Heart right ventricle (tissue), 16 donors: ENCODE measurements at regions not wholly inside any gene's neighbourhood (a gene's known extent, or its start where the extent isn't known, plus 50 kb on each side); places are given as distances from the start of the nearest gene placed in this dataset.

Experiments used
- ATAC-seq, 8 donors: fragments of 200-7000 bp; cut with Tn5 transposase; one replicate each; pipeline ENCODE4 v1.9.1; 2020; ENCODE audit warnings: mild to moderate bottlenecking in 8 of 8, moderate library complexity in 8 of 8, moderate number of reproducible peaks in 1 of 8
- DNase-seq, 2 donors: peaks; one replicate each; pipeline ENCODE4 v3.0.0-alpha.2; 2020
- H3K27ac ChIP-seq, 10 donors: fragments of 200-600 bp; sonication (generic) in 2 of 10; one replicate each; pipeline versions ENCODE4 v1.5.0 to v1.8.0; 2020 to 2022; ENCODE audit warnings: mild to moderate bottlenecking in 3 of 10
- H3K27me3 ChIP-seq, 7 donors: fragments of 200-600 bp; one replicate each; pipeline ENCODE4 v1.8.0; 2021 to 2022; ENCODE audit warnings: mild to moderate bottlenecking in 2 of 7
- H3K36me3 ChIP-seq, 9 donors: fragments of 200-600 bp; sonication (generic) in 1 of 9; one replicate each; pipeline versions ENCODE4 v1.5.0 to v1.8.0; 2020 to 2022; ENCODE audit warnings: mild to moderate bottlenecking in 2 of 9
- H3K4me1 ChIP-seq, 9 donors: fragments of 200-600 bp; sonication (generic) in 1 of 9; one replicate each; pipeline versions ENCODE4 v1.5.0 to v1.8.0; 2020 to 2022; ENCODE audit warnings: mild to moderate bottlenecking in 4 of 9
- H3K4me3 ChIP-seq, 10 donors: fragments of 200-600 bp; sonication (generic) in 2 of 10; one replicate each; pipeline versions ENCODE4 v1.5.0 to v1.8.0; 2020 to 2022; ENCODE audit warnings: mild to moderate bottlenecking in 7 of 10, moderate library complexity in 2 of 10
- H3K9me3 ChIP-seq, 11 donors: fragments of 200-600 bp in 10 of 11; sonication (generic) in 2 of 11; one replicate each; pipeline versions ENCODE4 v1.5.0 to v1.8.0; 2013 to 2022; ENCODE audit warnings: mild to moderate bottlenecking in 2 of 11, control low read depth in 1 of 11, moderate library complexity in 1 of 11
- WGBS, 2 donors: extraction: QIAGEN DNeasy Blood & Tissue Kit; methylation state at CpG; one replicate each; pipeline ENCODE4 v1.1.7; 2013; ENCODE audit warnings: inconsistent platforms in 1 of 2; 5-methylcytosine and 5-hydroxymethylcytosine counted together
- intact Hi-C, 10 donors: fragments of 100-400 bp; cut with DNase I; formaldehyde crosslinking; loops; one replicate each; pipeline versions ENCODE4 v1.11.1 to v1.14.2; 2022
- TF ChIP-seq, protein P1 (sequence below), 9 donors: fragments of 200-600 bp; sonication (generic) in 2 of 9; IDR thresholded peaks; one replicate each; pipeline versions ENCODE4 v1.5.0 to v1.8.0; 2021 to 2022; ENCODE audit warnings: antibody characterized with exemption in 9 of 9, mild to moderate bottlenecking in 5 of 9, moderate library complexity in 1 of 9
- donor health status: Arrhythmogenic right ventricular cardiomyopathy.
- donor health status: ischemic (EF 13 %, LVEDD 7.1; RV severe dilation, severe dysfunction).
- donor health status: healthy with polysubstance abuse.
- donor health status: DM: no; HTN: yes; CAD: no.
- donor health status: DM: no; HTN: no; CAD: no.
- donor health status: ischemic (EF 25% LVEDD 6.9; RV normal size, moderate dysfunction).
- donor health status: ischemic (EF 25% LVEDD 5.7; RV mildly dilated, moderate dysfunction).
- donor health status: healthy.
- donor health status: DM: yes; HTN: yes; CAD: no.
- donor health status: Ischemic cardiomyopathy.
- donor health status: ischemic (EF 35%, LVEDD 5.7; RV mildly dilated, moderate dysfunction).
- donor health status: nonischemic (EF 11% LVEDD 7.7; RV severe dilation, severe dysfunction).
- donor health status: DM: yes; HTN: yes; CAD: no.
- donor health status: PGD.
- donor health status: ischemic (EF 29% LVEDD 5.4; RV normal size, mild dysfunction).
- donor health status: nonischemic (EF 23%, LVEDD 6.1; RV moderate dilation, normal function).

DNA sequence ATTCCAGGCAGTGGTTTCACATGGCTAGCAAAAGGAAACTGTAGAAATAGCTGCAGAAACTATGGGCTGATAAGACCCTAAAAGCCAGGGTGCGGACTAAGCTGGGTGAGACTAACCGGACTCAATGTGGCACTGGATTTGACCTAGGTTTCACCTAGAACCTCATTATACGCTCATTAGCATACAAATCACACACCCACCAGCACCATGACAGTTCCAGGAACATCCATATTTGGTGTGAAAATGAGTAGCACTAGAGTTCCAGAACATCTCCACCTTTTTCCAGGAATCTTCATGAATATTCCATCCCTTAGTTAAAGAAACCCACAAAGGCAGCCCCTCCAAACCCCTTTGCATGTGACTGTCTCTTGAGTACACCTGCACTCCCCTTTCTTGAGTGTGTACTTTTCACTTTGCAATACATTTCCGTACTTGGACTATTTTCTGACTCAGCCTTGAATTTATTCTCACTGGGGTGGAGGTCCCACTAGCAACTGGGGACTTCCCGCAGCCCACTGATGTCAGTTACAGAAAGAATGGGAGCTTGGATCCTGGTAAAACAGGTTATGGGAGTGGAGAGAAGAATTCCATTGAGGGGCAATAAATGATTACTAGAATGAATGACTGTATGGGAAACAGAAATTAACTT is 58.0 kb upstream of the SPATA31C2 start:
- no peak for ATAC-seq
- no peaks in the 10 kb centered on the region for H3K36me3 ChIP-seq
- no peaks in the 10 kb centered on the region for H3K27me3 ChIP-seq

DNA sequence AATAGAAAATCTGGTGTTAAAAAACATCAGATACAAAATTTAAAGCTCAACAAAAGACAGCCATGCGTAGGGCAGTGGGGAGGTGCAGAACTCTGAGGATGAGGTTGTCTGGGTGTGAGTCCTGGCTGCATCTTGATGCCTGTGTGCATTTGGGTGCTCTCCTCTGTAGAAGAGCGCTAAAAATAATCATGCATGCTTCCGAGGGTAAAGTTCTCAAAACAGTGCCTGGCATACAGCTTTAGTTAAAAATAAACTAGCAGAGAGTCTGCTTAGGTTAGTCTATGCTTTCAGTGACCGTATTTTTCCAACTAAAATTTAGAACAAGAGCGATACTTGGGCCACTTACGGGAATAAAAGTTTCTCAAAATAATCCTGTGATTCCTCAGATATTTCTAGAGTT is 55.5 kb upstream of the SPATA31C2 start:
- Histone ChIP-seq H3K9me3 (peaks cover 0 to 9% (median 0%) of the 10 kb centered on the region in 11 donors), H3K36me3 (no peaks in the 10 kb centered on the region), H3K4me1 (peaks cover 0 to 16% (median 4%) of the 10 kb centered on the region in 9 donors), H3K4me3 (no peak overlapping the region), H3K27me3 (no peaks in the 10 kb centered on the region), H3K27ac (peak overlapping the region in 9 of 10 donors; percentile 0 to 81 (median 38))
- 47 to 55% methylated on average over 6 of the region's 6 CpGs for WGBS, 2 donors
- intact Hi-C loops: loop anchor here in 1 of 10 donors (10.0 kb wide), 1 partner anchor 191 kb away; the partner anchor contains the start of gene SPIN1
- no peak for DNase-seq
- peak; percentile 65 to 96 (median 92) for ATAC-seq
- TF ChIP-seq, protein P1, sequence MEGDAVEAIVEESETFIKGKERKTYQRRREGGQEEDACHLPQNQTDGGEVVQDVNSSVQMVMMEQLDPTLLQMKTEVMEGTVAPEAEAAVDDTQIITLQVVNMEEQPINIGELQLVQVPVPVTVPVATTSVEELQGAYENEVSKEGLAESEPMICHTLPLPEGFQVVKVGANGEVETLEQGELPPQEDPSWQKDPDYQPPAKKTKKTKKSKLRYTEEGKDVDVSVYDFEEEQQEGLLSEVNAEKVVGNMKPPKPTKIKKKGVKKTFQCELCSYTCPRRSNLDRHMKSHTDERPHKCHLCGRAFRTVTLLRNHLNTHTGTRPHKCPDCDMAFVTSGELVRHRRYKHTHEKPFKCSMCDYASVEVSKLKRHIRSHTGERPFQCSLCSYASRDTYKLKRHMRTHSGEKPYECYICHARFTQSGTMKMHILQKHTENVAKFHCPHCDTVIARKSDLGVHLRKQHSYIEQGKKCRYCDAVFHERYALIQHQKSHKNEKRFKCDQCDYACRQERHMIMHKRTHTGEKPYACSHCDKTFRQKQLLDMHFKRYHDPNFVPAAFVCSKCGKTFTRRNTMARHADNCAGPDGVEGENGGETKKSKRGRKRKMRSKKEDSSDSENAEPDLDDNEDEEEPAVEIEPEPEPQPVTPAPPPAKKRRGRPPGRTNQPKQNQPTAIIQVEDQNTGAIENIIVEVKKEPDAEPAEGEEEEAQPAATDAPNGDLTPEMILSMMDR (IDR thresholded peaks at IDR 0.05): no peak

More for the DNA sequence above, 58.0 kb upstream of the SPATA31C2 start:
- WGBS, 2 donors: 89 to 93% methylated on average over 5 of the region's 5 CpGs
- intact Hi-C loops: loop anchor here in 1 of 10 donors (10.0 kb wide), 1 partner anchor 189 kb away; the partner anchor contains the start of gene SPIN1
- Histone ChIP-seq H3K9me3 (no peaks in the 10 kb centered on the region), H3K4me1 (peaks cover 0 to 19% (median 6%) of the 10 kb centered on the region in 9 donors), H3K27ac (no peak overlapping the region), H3K4me3 (no peak overlapping the region)
- DNase-seq: no peak
- TF ChIP-seq, protein P1 (IDR thresholded peaks at IDR 0.05): no peak

DNA sequence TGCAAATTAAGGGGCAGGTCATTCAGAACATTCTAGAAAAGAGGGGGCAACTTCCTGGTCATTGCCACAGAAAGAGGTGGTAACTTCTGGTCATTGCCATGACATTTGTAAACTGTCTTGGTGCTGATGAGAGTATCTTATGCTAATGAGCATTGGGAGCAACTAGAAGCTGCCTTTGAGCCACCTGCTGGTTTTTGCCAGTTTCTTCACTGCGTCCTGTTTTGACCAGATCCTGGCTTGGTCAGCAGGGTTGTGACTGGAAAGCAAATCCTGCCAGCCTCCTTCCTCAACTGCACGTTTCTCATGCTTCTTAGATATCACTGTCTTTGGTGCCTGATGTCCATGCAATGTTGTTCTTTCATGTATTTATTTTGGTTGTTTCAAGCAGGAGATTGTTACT is 53.2 kb upstream of the SPATA31C2 start:
- Histone ChIP-seq H3K27ac (no peak overlapping the region), H3K27me3 (no peaks in the 10 kb centered on the region), H3K4me3 (no peak overlapping the region), H3K36me3 (no peaks in the 10 kb centered on the region), H3K4me1 (peaks cover 0 to 9% (median 0%) of the 10 kb centered on the region in 9 donors), H3K9me3 (peaks cover 0 to 9% (median 0%) of the 10 kb centered on the region in 11 donors)
- intact Hi-C loops: loop anchor here in 1 of 10 donors (10.0 kb wide), 1 partner anchor 193 kb away; the partner anchor contains the start of gene SPIN1
- 41 to 49% methylated on average over 2 of the region's 2 CpGs for WGBS, 2 donors
- no peak for ATAC-seq
- no peak for DNase-seq
- TF ChIP-seq, protein P1 (IDR thresholded peaks at IDR 0.05): no peak

DNA sequence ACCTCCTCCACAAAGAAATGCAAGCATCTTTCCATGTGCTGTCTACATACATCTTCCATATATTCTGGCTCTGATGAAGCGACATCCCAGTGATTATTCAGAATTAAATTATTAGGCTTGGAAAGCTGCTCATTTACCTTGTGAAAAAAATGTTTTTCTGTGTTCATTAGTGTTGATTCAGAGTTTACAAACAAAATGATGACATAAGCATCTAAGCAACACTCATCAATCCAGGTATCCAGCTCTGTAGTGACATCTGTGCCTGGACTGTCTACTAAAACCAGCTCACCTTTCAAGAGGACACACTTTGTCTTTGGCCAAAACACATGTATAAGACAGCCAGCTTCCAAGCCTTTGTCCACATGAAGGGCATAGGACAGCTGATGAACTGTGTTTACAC is 51.1 kb upstream of the SPATA31C2 start:
- TF ChIP-seq, protein P1 (IDR thresholded peaks at IDR 0.05): no peak
- Histone ChIP-seq H3K4me3 (no peak overlapping the region), H3K4me1 (peaks cover 0 to 12% (median 0%) of the 10 kb centered on the region in 9 donors), H3K36me3 (no peaks in the 10 kb centered on the region), H3K27ac (no peak overlapping the region), H3K9me3 (peaks cover 0 to 9% (median 0%) of the 10 kb centered on the region in 11 donors), H3K27me3 (no peaks in the 10 kb centered on the region)
- intact Hi-C loops: no loop called here
- WGBS, 2 donors: 94 to 98% methylated on average over 1 of the region's 1 CpG
- ATAC-seq (no peak), DNase-seq (no peak)
